HepG2 (cell line): ENCODE measurements at regions not wholly inside any gene's neighbourhood (a gene's known extent, or its start where the extent isn't known, plus 50 kb on each side); places are given as distances from the start of the nearest gene placed in this dataset.

Experiments used
- BRCA1 ChIP-seq: sonication (generic); formaldehyde crosslinking; IDR thresholded peaks from 2 replicates; pipeline ENCODE4 v1.4.0; 2020; ENCODE audit warnings: missing genetic modification reagents
- DNMT3B ChIP-seq: conservative IDR thresholded peaks from 2 replicates; pipeline ENCODE4 v1.6.1; 2016; ENCODE audit warnings: missing biosample characterization, control low read depth
- FOSL2 ChIP-seq: sonication (generic); formaldehyde crosslinking; IDR thresholded peaks from 2 replicates; pipeline ENCODE4 v1.4.0; 2020; ENCODE audit warnings: missing genetic modification reagents
- GATAD1 ChIP-seq: IDR thresholded peaks from 2 replicates; pipeline ENCODE4 v1.6.1; 2016; ENCODE audit warnings: missing genetic modification reagents, missing compliant biosample characterization
- HDAC1 ChIP-seq: sonication (generic); formaldehyde crosslinking; IDR thresholded peaks from 2 replicates; pipeline ENCODE4 v1.5.1; 2020; ENCODE audit warnings: mild to moderate bottlenecking, missing genetic modification reagents
- HIVEP1 ChIP-seq: sonication (generic); formaldehyde crosslinking; IDR thresholded peaks from 2 replicates; pipeline ENCODE4 v1.4.0; 2020; ENCODE audit warnings: mild to moderate bottlenecking, missing genetic modification reagents
- HNF4G ChIP-seq, 2 experiments: sonication (generic) in 1 of 2; formaldehyde crosslinking in 1 of 2; IDR thresholded peaks; 2 replicates each; pipeline versions ENCODE4 v1.4.0 to v1.6.1; 2011 to 2020; ENCODE audit warnings: borderline replicate concordance in 2 of 2, low read depth in 2 of 2, mild to moderate bottlenecking in 2 of 2, low read length in 1 of 2, missing genetic modification reagents in 1 of 2, moderate library complexity in 1 of 2
- HOXA7 ChIP-seq: sonication (generic); formaldehyde crosslinking; IDR thresholded peaks from 2 replicates; pipeline ENCODE4 v1.8.1; 2022; ENCODE audit warnings: mild to moderate bottlenecking, missing genetic modification reagents, moderate library complexity
- ZNF644 ChIP-seq: IDR thresholded peaks from 2 replicates; pipeline ENCODE4 v1.6.1; 2016; ENCODE audit warnings: low read depth
- TF ChIP-seq, protein P1 (sequence below): sonication (generic); formaldehyde crosslinking; IDR thresholded peaks from 2 replicates; pipeline ENCODE4 v1.5.0; 2020; ENCODE audit warnings: missing genetic modification reagents
- TF ChIP-seq, protein P2 (sequence below): sonication (generic); formaldehyde crosslinking; IDR thresholded peaks from 2 replicates; pipeline ENCODE4 v1.8.1; 2023; ENCODE audit warnings: mild to moderate bottlenecking, inconsistent platforms, moderate library complexity, missing genetic modification reagents, borderline replicate concordance
- TF ChIP-seq, protein P3 (sequence below): sonication (generic); formaldehyde crosslinking; IDR thresholded peaks from 2 replicates; pipeline ENCODE4 v1.9.0; 2022; ENCODE audit warnings: low read depth, missing genetic modification reagents
- TF ChIP-seq, protein P4 (sequence below): sonication (generic); formaldehyde crosslinking; IDR thresholded peaks from 2 replicates; pipeline ENCODE4 v1.5.0; 2020; ENCODE audit warnings: mild to moderate bottlenecking, missing genetic modification reagents, borderline replicate concordance
- TF ChIP-seq, protein P5 (sequence below): sonication (generic); formaldehyde crosslinking; IDR thresholded peaks from 2 replicates; pipeline ENCODE4 v1.5.0; 2020; ENCODE audit warnings: mild to moderate bottlenecking, missing genetic modification reagents
- TF ChIP-seq, protein P6 (sequence below): sonication (generic); formaldehyde crosslinking; IDR thresholded peaks from 2 replicates; pipeline ENCODE4 v1.4.0; 2020; ENCODE audit warnings: missing genetic modification reagents; ENCODE audit errors: not compliant biosample characterization

DNA sequence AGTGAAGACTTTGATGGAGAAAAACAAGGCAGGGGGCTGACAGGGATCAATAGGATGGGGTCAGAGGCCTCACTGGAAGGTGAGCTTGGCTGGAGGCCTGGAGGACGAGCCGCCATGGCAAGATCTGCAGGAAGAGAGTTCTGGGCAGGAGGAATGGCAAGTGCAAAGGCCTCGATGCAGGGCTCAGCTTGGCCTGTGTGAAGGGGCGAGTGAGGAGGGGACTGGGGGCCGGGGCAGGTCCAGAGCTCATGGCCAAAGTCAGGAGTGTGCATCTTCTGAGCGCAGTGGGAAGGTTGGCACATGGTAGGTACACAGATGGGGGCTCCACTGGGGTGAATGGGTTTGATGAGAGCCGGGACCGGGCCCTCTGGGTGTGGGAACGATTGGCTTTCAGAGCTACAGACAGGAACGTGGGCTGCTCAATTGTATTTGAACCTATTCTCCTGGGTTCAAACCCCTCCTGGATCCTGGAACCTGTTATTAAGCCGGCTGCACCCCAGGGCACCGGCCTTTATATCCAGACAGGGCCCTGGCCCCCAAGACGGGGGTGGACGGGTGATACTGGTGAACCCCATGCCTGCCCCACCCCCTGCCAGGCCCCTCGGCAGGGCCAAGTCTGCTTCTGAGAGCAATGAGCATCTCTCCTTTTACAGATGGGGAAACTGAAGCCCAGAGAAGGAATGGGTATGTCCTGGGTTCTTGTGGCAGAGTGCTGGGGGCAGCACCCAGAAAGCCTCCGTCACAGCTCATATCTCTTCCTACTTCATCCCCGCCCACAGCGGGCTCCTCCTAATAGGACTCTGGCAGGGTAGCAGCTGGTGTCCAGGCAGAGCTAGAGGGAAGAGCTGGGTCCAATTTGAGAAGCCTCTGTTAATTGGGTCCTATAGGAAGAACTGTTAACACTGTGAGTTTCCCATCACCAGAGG, 106.1 kb downstream of the CEBPB start (continued):
- TF ChIP-seq, protein P1, sequence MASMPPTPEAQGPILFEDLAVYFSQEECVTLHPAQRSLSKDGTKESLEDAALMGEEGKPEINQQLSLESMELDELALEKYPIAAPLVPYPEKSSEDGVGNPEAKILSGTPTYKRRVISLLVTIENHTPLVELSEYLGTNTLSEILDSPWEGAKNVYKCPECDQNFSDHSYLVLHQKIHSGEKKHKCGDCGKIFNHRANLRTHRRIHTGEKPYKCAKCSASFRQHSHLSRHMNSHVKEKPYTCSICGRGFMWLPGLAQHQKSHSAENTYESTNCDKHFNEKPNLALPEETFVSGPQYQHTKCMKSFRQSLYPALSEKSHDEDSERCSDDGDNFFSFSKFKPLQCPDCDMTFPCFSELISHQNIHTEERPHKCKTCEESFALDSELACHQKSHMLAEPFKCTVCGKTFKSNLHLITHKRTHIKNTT (CRISPR knock-in tag) = no peak
- TF ChIP-seq BRCA1 (CRISPR knock-in tag) = no peak
- TF ChIP-seq, protein P2, sequence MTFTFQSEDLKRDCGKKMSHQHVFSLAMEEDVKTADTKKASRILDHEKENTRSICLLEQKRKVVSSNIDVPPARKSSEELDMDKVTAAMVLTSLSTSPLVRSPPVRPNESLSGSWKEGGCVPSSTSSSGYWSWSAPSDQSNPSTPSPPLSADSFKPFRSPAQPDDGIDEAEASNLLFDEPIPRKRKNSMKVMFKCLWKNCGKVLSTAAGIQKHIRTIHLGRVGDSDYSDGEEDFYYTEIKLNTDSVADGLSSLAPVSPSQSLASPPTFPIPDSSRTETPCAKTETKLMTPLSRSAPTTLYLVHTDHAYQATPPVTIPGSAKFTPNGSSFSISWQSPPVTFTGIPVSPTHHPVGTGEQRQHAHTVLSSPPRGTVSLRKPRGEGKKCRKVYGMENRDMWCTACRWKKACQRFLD (CRISPR knock-in tag) = no peak
- peak; percentile 15; the same call in 1 of the 2 replicates for TF ChIP-seq FOSL2 (CRISPR knock-in tag)
- 0 out of 2 replicates have a peak, but pooled peaks have one; percentile 74 for TF ChIP-seq DNMT3B (CRISPR knock-in tag)
- TF ChIP-seq HOXA7 (CRISPR knock-in tag) = no peak
- TF ChIP-seq, protein P3, sequence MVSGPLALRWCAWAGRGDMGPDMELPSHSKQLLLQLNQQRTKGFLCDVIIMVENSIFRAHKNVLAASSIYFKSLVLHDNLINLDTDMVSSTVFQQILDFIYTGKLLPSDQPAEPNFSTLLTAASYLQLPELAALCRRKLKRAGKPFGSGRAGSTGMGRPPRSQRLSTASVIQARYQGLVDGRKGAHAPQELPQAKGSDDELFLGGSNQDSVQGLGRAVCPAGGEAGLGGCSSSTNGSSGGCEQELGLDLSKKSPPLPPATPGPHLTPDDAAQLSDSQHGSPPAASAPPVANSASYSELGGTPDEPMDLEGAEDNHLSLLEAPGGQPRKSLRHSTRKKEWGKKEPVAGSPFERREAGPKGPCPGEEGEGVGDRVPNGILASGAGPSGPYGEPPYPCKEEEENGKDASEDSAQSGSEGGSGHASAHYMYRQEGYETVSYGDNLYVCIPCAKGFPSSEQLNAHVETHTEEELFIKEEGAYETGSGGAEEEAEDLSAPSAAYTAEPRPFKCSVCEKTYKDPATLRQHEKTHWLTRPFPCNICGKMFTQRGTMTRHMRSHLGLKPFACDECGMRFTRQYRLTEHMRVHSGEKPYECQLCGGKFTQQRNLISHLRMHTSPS (CRISPR knock-in tag) = peak; percentile 35; the same call in 1 of the 2 replicates
- no peak; the same call in 1 of the 2 replicates for TF ChIP-seq HIVEP1 (CRISPR knock-in tag)
- TF ChIP-seq, protein P4, sequence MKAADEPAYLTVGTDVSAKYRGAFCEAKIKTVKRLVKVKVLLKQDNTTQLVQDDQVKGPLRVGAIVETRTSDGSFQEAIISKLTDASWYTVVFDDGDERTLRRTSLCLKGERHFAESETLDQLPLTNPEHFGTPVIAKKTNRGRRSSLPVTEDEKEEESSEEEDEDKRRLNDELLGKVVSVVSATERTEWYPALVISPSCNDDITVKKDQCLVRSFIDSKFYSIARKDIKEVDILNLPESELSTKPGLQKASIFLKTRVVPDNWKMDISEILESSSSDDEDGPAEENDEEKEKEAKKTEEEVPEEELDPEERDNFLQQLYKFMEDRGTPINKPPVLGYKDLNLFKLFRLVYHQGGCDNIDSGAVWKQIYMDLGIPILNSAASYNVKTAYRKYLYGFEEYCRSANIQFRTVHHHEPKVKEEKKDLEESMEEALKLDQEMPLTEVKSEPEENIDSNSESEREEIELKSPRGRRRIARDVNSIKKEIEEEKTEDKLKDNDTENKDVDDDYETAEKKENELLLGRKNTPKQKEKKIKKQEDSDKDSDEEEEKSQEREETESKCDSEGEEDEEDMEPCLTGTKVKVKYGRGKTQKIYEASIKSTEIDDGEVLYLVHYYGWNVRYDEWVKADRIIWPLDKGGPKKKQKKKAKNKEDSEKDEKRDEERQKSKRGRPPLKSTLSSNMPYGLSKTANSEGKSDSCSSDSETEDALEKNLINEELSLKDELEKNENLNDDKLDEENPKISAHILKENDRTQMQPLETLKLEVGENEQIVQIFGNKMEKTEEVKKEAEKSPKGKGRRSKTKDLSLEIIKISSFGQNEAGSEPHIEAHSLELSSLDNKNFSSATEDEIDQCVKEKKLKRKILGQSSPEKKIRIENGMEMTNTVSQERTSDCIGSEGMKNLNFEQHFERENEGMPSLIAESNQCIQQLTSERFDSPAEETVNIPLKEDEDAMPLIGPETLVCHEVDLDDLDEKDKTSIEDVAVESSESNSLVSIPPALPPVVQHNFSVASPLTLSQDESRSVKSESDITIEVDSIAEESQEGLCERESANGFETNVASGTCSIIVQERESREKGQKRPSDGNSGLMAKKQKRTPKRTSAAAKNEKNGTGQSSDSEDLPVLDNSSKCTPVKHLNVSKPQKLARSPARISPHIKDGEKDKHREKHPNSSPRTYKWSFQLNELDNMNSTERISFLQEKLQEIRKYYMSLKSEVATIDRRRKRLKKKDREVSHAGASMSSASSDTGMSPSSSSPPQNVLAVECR = no peak
- TF ChIP-seq, protein P5, sequence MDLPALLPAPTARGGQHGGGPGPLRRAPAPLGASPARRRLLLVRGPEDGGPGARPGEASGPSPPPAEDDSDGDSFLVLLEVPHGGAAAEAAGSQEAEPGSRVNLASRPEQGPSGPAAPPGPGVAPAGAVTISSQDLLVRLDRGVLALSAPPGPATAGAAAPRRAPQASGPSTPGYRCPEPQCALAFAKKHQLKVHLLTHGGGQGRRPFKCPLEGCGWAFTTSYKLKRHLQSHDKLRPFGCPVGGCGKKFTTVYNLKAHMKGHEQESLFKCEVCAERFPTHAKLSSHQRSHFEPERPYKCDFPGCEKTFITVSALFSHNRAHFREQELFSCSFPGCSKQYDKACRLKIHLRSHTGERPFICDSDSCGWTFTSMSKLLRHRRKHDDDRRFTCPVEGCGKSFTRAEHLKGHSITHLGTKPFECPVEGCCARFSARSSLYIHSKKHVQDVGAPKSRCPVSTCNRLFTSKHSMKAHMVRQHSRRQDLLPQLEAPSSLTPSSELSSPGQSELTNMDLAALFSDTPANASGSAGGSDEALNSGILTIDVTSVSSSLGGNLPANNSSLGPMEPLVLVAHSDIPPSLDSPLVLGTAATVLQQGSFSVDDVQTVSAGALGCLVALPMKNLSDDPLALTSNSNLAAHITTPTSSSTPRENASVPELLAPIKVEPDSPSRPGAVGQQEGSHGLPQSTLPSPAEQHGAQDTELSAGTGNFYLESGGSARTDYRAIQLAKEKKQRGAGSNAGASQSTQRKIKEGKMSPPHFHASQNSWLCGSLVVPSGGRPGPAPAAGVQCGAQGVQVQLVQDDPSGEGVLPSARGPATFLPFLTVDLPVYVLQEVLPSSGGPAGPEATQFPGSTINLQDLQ (CRISPR knock-in tag) = no peak
- TF ChIP-seq, protein P6, sequence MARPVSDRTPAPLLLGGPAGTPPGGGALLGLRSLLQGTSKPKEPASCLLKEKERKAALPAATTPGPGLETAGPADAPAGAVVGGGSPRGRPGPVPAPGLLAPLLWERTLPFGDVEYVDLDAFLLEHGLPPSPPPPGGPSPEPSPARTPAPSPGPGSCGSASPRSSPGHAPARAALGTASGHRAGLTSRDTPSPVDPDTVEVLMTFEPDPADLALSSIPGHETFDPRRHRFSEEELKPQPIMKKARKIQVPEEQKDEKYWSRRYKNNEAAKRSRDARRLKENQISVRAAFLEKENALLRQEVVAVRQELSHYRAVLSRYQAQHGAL = no peak
- 0 out of 2 replicates have a peak, but pooled peaks have one; percentile 52 for TF ChIP-seq ZNF644 (CRISPR knock-in tag)
- TF ChIP-seq HDAC1 (CRISPR knock-in tag) = peak; percentile 71
- TF ChIP-seq HNF4G (IDR thresholded peaks at IDR 0.05; ENCODE audit: borderline replicate concordance, low read depth, low read length) = 0 out of 2 replicates have a peak, but pooled peaks have one; percentile 7
- no peak for TF ChIP-seq HNF4G (CRISPR knock-in tag; IDR thresholded peaks at IDR 0.05; ENCODE audit: borderline replicate concordance, low read depth)
- TF ChIP-seq GATAD1 (CRISPR knock-in tag) = no peak; the same call in 1 of the 2 replicates
